Uterus (tissue), 2 donors: ENCODE measurements at regions not wholly inside any gene's neighbourhood (a gene's known extent, or its start where the extent isn't known, plus 50 kb on each side); places are given as distances from the start of the nearest gene placed in this dataset.

Source experiments
- CTCF ChIP-seq, 4 experiments: fragments of 200-600 bp in 2 of 4; fragments of 450-650 bp in 2 of 4; sonication (generic) in 2 of 4; IDR thresholded peaks; one replicate each; pipeline ENCODE4 v1.5.1; 2016 to 2019; ENCODE audit warnings: antibody characterized with exemption in 4 of 4, mild to moderate bottlenecking in 2 of 4, moderate library complexity in 1 of 4
- POLR2A ChIP-seq, 2 donors: fragments of 450-650 bp; IDR thresholded peaks; one replicate each; pipeline ENCODE4 v1.6.1; 2016; ENCODE audit warnings: antibody characterized with exemption in 2 of 2, mild to moderate bottlenecking in 1 of 2, moderate library complexity in 1 of 2

GRCh38 chr2:129902731-129903585, 76.5 kb upstream of the RAB6C start:
- TF ChIP-seq CTCF (IDR thresholded peaks at IDR 0.05) (no peak), POLR2A (IDR thresholded peaks at IDR 0.05) (no peak)
